HL-60 (cell line): ENCODE measurements at regions not wholly inside any gene's neighbourhood (a gene's known extent, or its start where the extent isn't known, plus 50 kb on each side); places are given as distances from the start of the nearest gene placed in this dataset.

Experiments used
- DNase-seq, 2 experiments: peaks; one replicate each; pipeline ENCODE4 v3.0.0-alpha.2; 2010 to 2020; ENCODE audit warnings: low read depth in 1 of 2, low spot score in 1 of 2
- H3K27ac ChIP-seq: fragments of 250-450 bp; sonication (Bioruptor Pico); replicated peaks from 2 replicates; pipeline ENCODE4 v1.5.1; 2020; ENCODE audit warnings: mild to moderate bottlenecking, moderate library complexity
- H3K27me3 ChIP-seq: fragments of 250-450 bp; sonication (Bioruptor Pico); 2 replicates; pipeline ENCODE4 v1.5.1; 2021; ENCODE audit warnings: mild to moderate bottlenecking, moderate library complexity; ENCODE audit not compliant: insufficient read depth, poor library complexity, severe bottlenecking
- H3K4me3 ChIP-seq: replicated peaks from 2 replicates; pipeline ENCODE4 v1.5.1; 2011; ENCODE audit warnings: mild to moderate bottlenecking, control low read depth, low read length; ENCODE audit not compliant: insufficient read depth
- CTCF ChIP-seq: IDR thresholded peaks from one replicate; pipeline ENCODE4 v1.5.1; 2011; ENCODE audit warnings: low read length, control low read depth, inconsistent platforms; ENCODE audit not compliant: insufficient read depth
- GABPA ChIP-seq: IDR thresholded peaks from 2 replicates; pipeline ENCODE4 v1.6.1; 2012; ENCODE audit warnings: low read depth
- POLR2AphosphoS5 ChIP-seq: IDR thresholded peaks from 2 replicates; pipeline ENCODE4 v1.6.1; 2012; ENCODE audit warnings: low read depth
- REST ChIP-seq: IDR thresholded peaks from 2 replicates; pipeline ENCODE4 v1.6.1; 2012; ENCODE audit warnings: low read depth; ENCODE audit not compliant: insufficient replicate concordance
- SPI1 ChIP-seq: IDR thresholded peaks from 2 replicates; pipeline ENCODE4 v1.6.1; 2012; ENCODE audit warnings: low read depth, mild to moderate bottlenecking, borderline replicate concordance

- no peak for DNase-seq
- H3K4me3 ChIP-seq = no peak overlapping the region
- no peak overlapping the region for H3K27ac ChIP-seq
- no peak for TF ChIP-seq CTCF
- no peak for TF ChIP-seq REST
- no peak for TF ChIP-seq POLR2AphosphoS5
- TF ChIP-seq SPI1 = no peak
- TF ChIP-seq GABPA = no peak
- no peaks in the 10 kb centered on the region for H3K27me3 ChIP-seq
Measured at GRCh38 chr4:135185256-135185655, 983.7 kb upstream of the PABPC4L start.

GRCh38 chr4:135184715-135185114 is 983.1 kb upstream of the PABPC4L start:
- Histone ChIP-seq H3K27me3 (no peaks in the 10 kb centered on the region), H3K27ac (no peak overlapping the region), H3K4me3 (no peak overlapping the region)
- no peak for DNase-seq
- no peak for TF ChIP-seq POLR2AphosphoS5
- no peak for TF ChIP-seq REST
- TF ChIP-seq SPI1 = no peak
- TF ChIP-seq CTCF = no peak
- no peak for TF ChIP-seq GABPA

- Histone ChIP-seq H3K4me3 (no peak overlapping the region), H3K27me3 (no peaks in the 10 kb centered on the region), H3K27ac (no peak overlapping the region)
- no peak for DNase-seq
- TF ChIP-seq REST (no peak), CTCF (no peak), GABPA (no peak), POLR2AphosphoS5 (no peak), SPI1 (no peak)
Measured at GRCh38 chr4:135177321-135177720, 975.7 kb upstream of the PABPC4L start.
